HEK293 (cell line): ENCODE measurements at regions not wholly inside any gene's neighbourhood (a gene's known extent, or its start where the extent isn't known, plus 50 kb on each side); places are given as distances from the start of the nearest gene placed in this dataset.

Source experiments
- CTCF ChIA-PET: fragments of 350-600 bp; formaldehyde crosslinking; extraction: SDS; loops from one replicate; lab custom pipeline; 2021; ENCODE audit warnings: antibody characterized with exemption; lab: Yijun Ruan, JAX
- POLR2A ChIA-PET: fragments of 300-600 bp; formaldehyde crosslinking; extraction: SDS; loops from one replicate; lab custom pipeline; 2020; ENCODE audit warnings: antibody characterized with exemption, inconsistent platforms; lab: Yijun Ruan, JAX
- H3K27ac ChIP-seq: fragments of 200-500 bp; sonication (Bioruptor generic); 2 replicates; pipeline ENCODE4 v1.5.1; 2014; ENCODE audit warnings: low read depth, low read length, control low read depth, inconsistent platforms; ENCODE audit errors: extremely low read depth
- H3K36me3 ChIP-seq, 2 experiments: fragments of 200-500 bp in 1 of 2; sonication (Bioruptor generic) in 1 of 2; 1 replicate in 1 of 2; 2 replicates in 1 of 2; pipeline ENCODE4 v1.5.1; 2014 to 2017; ENCODE audit warnings: inconsistent platforms in 2 of 2, low read length in 2 of 2; ENCODE audit not compliant: control insufficient read depth in 2 of 2, insufficient read depth in 1 of 2
- H3K4me1 ChIP-seq: fragments of 200-500 bp; sonication (Bioruptor generic); 2 replicates; pipeline ENCODE4 v1.5.1; 2014; ENCODE audit warnings: mild to moderate bottlenecking, low read length, inconsistent platforms; ENCODE audit not compliant: control insufficient read depth, insufficient read depth
- H3K4me3 ChIP-seq: 2 replicates; pipeline ENCODE4 v1.5.1; 2011; ENCODE audit warnings: low read depth, mild to moderate bottlenecking, control low read depth, low read length, moderate library complexity
- H3K9me3 ChIP-seq: fragments of 200-500 bp; sonication (Bioruptor generic); 2 replicates; pipeline ENCODE4 v1.5.1; 2014; ENCODE audit warnings: low read depth, low read length, inconsistent platforms; ENCODE audit not compliant: control insufficient read depth, insufficient read depth
- HOXC10 ChIP-seq: sonication (generic); formaldehyde crosslinking; IDR thresholded peaks from 2 replicates; pipeline ENCODE4 v1.8.1; 2023; ENCODE audit warnings: mild to moderate bottlenecking, missing genetic modification reagents
- OSR2 ChIP-seq: fragments of 450-650 bp; formaldehyde crosslinking; IDR thresholded peaks from 2 replicates; pipeline ENCODE4 v1.5.1; 2016; ENCODE audit warnings: missing biosample characterization, missing genetic modification characterization
- SP2 ChIP-seq: fragments of 450-650 bp; formaldehyde crosslinking; IDR thresholded peaks from 2 replicates; pipeline ENCODE4 v1.5.1; 2016; ENCODE audit warnings: missing biosample characterization, missing genetic modification characterization
- ZBTB11 ChIP-seq: fragments of 450-650 bp; formaldehyde crosslinking; conservative IDR thresholded peaks from 2 replicates; pipeline ENCODE4 v1.5.1; 2016; ENCODE audit warnings: low read depth, missing biosample characterization, missing genetic modification characterization
- ZBTB48 ChIP-seq: fragments of 450-650 bp; formaldehyde crosslinking; IDR thresholded peaks from 2 replicates; pipeline ENCODE4 v1.5.1; 2016; ENCODE audit warnings: missing biosample characterization, missing genetic modification characterization
- ZFP37 ChIP-seq: fragments of 450-650 bp; formaldehyde crosslinking; IDR thresholded peaks from 2 replicates; pipeline ENCODE4 v1.5.1; 2016; ENCODE audit warnings: missing biosample characterization, missing genetic modification characterization
- ZNF169 ChIP-seq: fragments of 450-650 bp; formaldehyde crosslinking; IDR thresholded peaks from 2 replicates; pipeline ENCODE4 v1.5.1; 2016; ENCODE audit warnings: missing biosample characterization, missing genetic modification characterization
- ZNF23 ChIP-seq: fragments of 450-650 bp; formaldehyde crosslinking; IDR thresholded peaks from 2 replicates; pipeline ENCODE4 v1.5.1; 2016; ENCODE audit warnings: missing biosample characterization, missing genetic modification characterization, borderline replicate concordance
- ZNF335 ChIP-seq: fragments of 450-650 bp; formaldehyde crosslinking; conservative IDR thresholded peaks from 2 replicates; pipeline ENCODE4 v1.5.1; 2016; ENCODE audit warnings: missing biosample characterization, missing genetic modification characterization
- ZNF449 ChIP-seq: fragments of 450-650 bp; formaldehyde crosslinking; IDR thresholded peaks from 2 replicates; pipeline ENCODE4 v1.5.1; 2017; ENCODE audit warnings: missing biosample characterization, mild to moderate bottlenecking, missing genetic modification characterization, moderate library complexity
- ZNF548 ChIP-seq: fragments of 450-650 bp; formaldehyde crosslinking; IDR thresholded peaks from 2 replicates; pipeline ENCODE4 v1.5.1; 2016; ENCODE audit warnings: missing biosample characterization, missing genetic modification characterization
- ZNF596 ChIP-seq: fragments of 450-650 bp; IDR thresholded peaks from 2 replicates; pipeline ENCODE4 v1.5.0; 2018; ENCODE audit warnings: missing biosample characterization, mild to moderate bottlenecking, missing genetic modification characterization, moderate library complexity
- ZNF660 ChIP-seq: fragments of 450-650 bp; IDR thresholded peaks from 2 replicates; pipeline ENCODE4 v1.5.1; 2018; ENCODE audit warnings: missing biosample characterization, mild to moderate bottlenecking, missing genetic modification characterization
- ZSCAN4 ChIP-seq: fragments of 450-650 bp; formaldehyde crosslinking; IDR thresholded peaks from 2 replicates; pipeline ENCODE4 v1.5.1; 2017; ENCODE audit warnings: missing biosample characterization, missing genetic modification characterization
- TF ChIP-seq, protein P1 (sequence below): fragments of 450-650 bp; formaldehyde crosslinking; IDR thresholded peaks from 2 replicates; pipeline ENCODE4 v1.5.1; 2016; ENCODE audit warnings: missing biosample characterization, missing genetic modification characterization
- TF ChIP-seq, protein P2 (sequence below): fragments of 450-650 bp; formaldehyde crosslinking; IDR thresholded peaks from 2 replicates; pipeline ENCODE4 v1.5.0; 2017; ENCODE audit warnings: missing biosample characterization, missing genetic modification characterization, borderline replicate concordance
- TF ChIP-seq, protein P3 (sequence below): fragments of 450-650 bp; formaldehyde crosslinking; IDR thresholded peaks from 2 replicates; pipeline ENCODE4 v1.5.1; 2017; ENCODE audit warnings: missing biosample characterization, missing genetic modification characterization

GRCh38 chr6:164227952-164228522 lies 813.5 kb downstream of the QKI start:
- ChIA-PET CTCF (no interaction called here), POLR2A (no interaction called here)
- TF ChIP-seq, protein P1, sequence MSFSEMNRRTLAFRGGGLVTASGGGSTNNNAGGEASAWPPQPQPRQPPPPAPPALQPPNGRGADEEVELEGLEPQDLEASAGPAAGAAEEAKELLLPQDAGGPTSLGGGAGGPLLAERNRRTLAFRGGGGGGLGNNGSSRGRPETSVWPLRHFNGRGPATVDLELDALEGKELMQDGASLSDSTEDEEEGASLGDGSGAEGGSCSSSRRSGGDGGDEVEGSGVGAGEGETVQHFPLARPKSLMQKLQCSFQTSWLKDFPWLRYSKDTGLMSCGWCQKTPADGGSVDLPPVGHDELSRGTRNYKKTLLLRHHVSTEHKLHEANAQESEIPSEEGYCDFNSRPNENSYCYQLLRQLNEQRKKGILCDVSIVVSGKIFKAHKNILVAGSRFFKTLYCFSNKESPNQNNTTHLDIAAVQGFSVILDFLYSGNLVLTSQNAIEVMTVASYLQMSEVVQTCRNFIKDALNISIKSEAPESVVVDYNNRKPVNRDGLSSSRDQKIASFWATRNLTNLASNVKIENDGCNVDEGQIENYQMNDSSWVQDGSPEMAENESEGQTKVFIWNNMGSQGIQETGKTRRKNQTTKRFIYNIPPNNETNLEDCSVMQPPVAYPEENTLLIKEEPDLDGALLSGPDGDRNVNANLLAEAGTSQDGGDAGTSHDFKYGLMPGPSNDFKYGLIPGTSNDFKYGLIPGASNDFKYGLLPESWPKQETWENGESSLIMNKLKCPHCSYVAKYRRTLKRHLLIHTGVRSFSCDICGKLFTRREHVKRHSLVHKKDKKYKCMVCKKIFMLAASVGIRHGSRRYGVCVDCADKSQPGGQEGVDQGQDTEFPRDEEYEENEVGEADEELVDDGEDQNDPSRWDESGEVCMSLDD: no peak
- TF ChIP-seq ZNF169 (tag by site-specific recombination) (no peak), ZNF660 (no peak), OSR2 (no peak), ZNF449 (no peak)
- Histone ChIP-seq H3K4me1 (no peaks in the 10 kb centered on the region), H3K27ac (no peak overlapping the region), H3K36me3 (no peaks in the 10 kb centered on the region), H3K9me3 (no peaks in the 10 kb centered on the region), H3K4me3 (no peak overlapping the region)

GRCh38 chr6:164216839-164217238 lies 802.3 kb downstream of the QKI start:
- ChIA-PET POLR2A (no interaction called here), CTCF (interaction anchor here (0.6 kb wide), 1 partner anchor 586 kb away, joined by 4 read pairs; no protein-coding TSS in a partner anchor)
- Histone ChIP-seq H3K4me3 (no peak overlapping the region), H3K27ac (no peak overlapping the region), H3K36me3 (no peaks in the 10 kb centered on the region), H3K4me1 (no peaks in the 10 kb centered on the region), H3K9me3 (no peaks in the 10 kb centered on the region)
- TF ChIP-seq SP2 (no peak), ZBTB11 (tag by site-specific recombination) (no peak), HOXC10 (no peak), ZBTB48 (no peak), ZNF23 (no peak)

- Histone ChIP-seq H3K4me1 (no peaks in the 10 kb centered on the region), H3K27ac (no peak overlapping the region), H3K9me3 (no peaks in the 10 kb centered on the region), H3K36me3 (no peaks in the 10 kb centered on the region), H3K4me3 (no peak overlapping the region)
- ChIA-PET POLR2A (no interaction called here), CTCF (no interaction called here)
- TF ChIP-seq ZNF596 (tag by site-specific recombination): no peak
- TF ChIP-seq, protein P2, sequence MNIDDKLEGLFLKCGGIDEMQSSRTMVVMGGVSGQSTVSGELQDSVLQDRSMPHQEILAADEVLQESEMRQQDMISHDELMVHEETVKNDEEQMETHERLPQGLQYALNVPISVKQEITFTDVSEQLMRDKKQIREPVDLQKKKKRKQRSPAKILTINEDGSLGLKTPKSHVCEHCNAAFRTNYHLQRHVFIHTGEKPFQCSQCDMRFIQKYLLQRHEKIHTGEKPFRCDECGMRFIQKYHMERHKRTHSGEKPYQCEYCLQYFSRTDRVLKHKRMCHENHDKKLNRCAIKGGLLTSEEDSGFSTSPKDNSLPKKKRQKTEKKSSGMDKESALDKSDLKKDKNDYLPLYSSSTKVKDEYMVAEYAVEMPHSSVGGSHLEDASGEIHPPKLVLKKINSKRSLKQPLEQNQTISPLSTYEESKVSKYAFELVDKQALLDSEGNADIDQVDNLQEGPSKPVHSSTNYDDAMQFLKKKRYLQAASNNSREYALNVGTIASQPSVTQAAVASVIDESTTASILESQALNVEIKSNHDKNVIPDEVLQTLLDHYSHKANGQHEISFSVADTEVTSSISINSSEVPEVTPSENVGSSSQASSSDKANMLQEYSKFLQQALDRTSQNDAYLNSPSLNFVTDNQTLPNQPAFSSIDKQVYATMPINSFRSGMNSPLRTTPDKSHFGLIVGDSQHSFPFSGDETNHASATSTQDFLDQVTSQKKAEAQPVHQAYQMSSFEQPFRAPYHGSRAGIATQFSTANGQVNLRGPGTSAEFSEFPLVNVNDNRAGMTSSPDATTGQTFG (tag by site-specific recombination): no peak
- TF ChIP-seq, protein P3, sequence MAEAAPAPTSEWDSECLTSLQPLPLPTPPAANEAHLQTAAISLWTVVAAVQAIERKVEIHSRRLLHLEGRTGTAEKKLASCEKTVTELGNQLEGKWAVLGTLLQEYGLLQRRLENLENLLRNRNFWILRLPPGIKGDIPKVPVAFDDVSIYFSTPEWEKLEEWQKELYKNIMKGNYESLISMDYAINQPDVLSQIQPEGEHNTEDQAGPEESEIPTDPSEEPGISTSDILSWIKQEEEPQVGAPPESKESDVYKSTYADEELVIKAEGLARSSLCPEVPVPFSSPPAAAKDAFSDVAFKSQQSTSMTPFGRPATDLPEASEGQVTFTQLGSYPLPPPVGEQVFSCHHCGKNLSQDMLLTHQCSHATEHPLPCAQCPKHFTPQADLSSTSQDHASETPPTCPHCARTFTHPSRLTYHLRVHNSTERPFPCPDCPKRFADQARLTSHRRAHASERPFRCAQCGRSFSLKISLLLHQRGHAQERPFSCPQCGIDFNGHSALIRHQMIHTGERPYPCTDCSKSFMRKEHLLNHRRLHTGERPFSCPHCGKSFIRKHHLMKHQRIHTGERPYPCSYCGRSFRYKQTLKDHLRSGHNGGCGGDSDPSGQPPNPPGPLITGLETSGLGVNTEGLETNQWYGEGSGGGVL (tag by site-specific recombination): no peak
- no peak for TF ChIP-seq ZNF548
- no peak for TF ChIP-seq ZSCAN4 (tag by site-specific recombination)
- TF ChIP-seq ZNF335 (tag by site-specific recombination): no peak
- no peak for TF ChIP-seq ZFP37 (tag by site-specific recombination)
Observed at GRCh38 chr6:164216368-164216767, 801.9 kb downstream of the QKI start.
